ENCODE measurements at regions not wholly inside any gene's neighbourhood (a gene's known extent, or its start where the extent isn't known, plus 50 kb on each side); places are given as distances from the start of the nearest gene placed in this dataset.

- no peak for DNase-seq (ENCODE audit: extremely low spot score)
- no peak for TF ChIP-seq CTCF (IDR thresholded peaks at IDR 0.05; ENCODE audit: control extremely low read depth, extremely low read depth, low read depth, missing control alignments)
- POLR2A ChIA-PET = no interaction called here
- CTCF ChIA-PET = interaction anchor here (1.4 kb wide), 1 partner anchor 43 kb away, joined by 3 read pairs; no protein-coding TSS in a partner anchor
Measured at GRCh38 chr10:78378192-78378591, 344.5 kb downstream of the RPS24 start.

- no peak for TF ChIP-seq CTCF (IDR thresholded peaks at IDR 0.05; ENCODE audit: control extremely low read depth, extremely low read depth, low read depth, missing control alignments)
- CTCF ChIA-PET = no interaction called here
- POLR2A ChIA-PET = no interaction called here
- no peak for DNase-seq (ENCODE audit: extremely low spot score)
Measured at GRCh38 chr10:78381107-78381506, 347.4 kb downstream of the RPS24 start.

GRCh38 chr10:78382047-78382446 lies 348.4 kb downstream of the RPS24 start:
- no peak for DNase-seq (ENCODE audit: extremely low spot score)
- CTCF ChIA-PET = no interaction called here
- no peak for TF ChIP-seq CTCF (IDR thresholded peaks at IDR 0.05; ENCODE audit: control extremely low read depth, extremely low read depth, low read depth, missing control alignments)
- POLR2A ChIA-PET = no interaction called here

- DNase-seq (ENCODE audit: extremely low spot score) = no peak
- ChIA-PET POLR2A (no interaction called here), CTCF (no interaction called here)
- TF ChIP-seq CTCF (IDR thresholded peaks at IDR 0.05; ENCODE audit: control extremely low read depth, extremely low read depth, low read depth, missing control alignments) = no peak
Measured at GRCh38 chr10:78382772-78383171, 349.1 kb downstream of the RPS24 start.

- ChIA-PET POLR2A (no interaction called here), CTCF (no interaction called here)
- no peak for DNase-seq (ENCODE audit: extremely low spot score)
- no peak for TF ChIP-seq CTCF (IDR thresholded peaks at IDR 0.05; ENCODE audit: control extremely low read depth, extremely low read depth, low read depth, missing control alignments)
Measured at GRCh38 chr10:78383378-78384048, 349.9 kb downstream of the RPS24 start.

- DNase-seq (ENCODE audit: extremely low spot score) = no peak
- ChIA-PET CTCF (no interaction called here), POLR2A (no interaction called here)
- no peak for TF ChIP-seq CTCF (IDR thresholded peaks at IDR 0.05; ENCODE audit: control extremely low read depth, extremely low read depth, low read depth, missing control alignments)
Measured at GRCh38 chr10:78384049-78384431, 350.4 kb downstream of the RPS24 start.

GRCh38 chr10:78385599-78385998 lies 351.9 kb downstream of the RPS24 start:
- CTCF ChIA-PET = no interaction called here

More at GRCh38 chr10:78385599-78385998, 351.9 kb downstream of the RPS24 start:
- POLR2A ChIA-PET = no interaction called here
- no peak for DNase-seq (ENCODE audit: extremely low spot score)
- no peak for TF ChIP-seq CTCF (IDR thresholded peaks at IDR 0.05; ENCODE audit: control extremely low read depth, extremely low read depth, low read depth, missing control alignments)

Measured in GM10248 (cell line).